GM21717 (cell line): ENCODE measurements at regions not wholly inside any gene's neighbourhood (a gene's known extent, or its start where the extent isn't known, plus 50 kb on each side); places are given as distances from the start of the nearest gene placed in this dataset.
"Not testable (repeated sequence)": the region's sequence is repeated elsewhere in the genome, so short reads cannot be mapped to it uniquely, and the experiment has no call there.

Experiments used
- ATAC-seq: cut with Tn5 transposase; IDR thresholded peaks from one replicate; pipeline ENCODE4 v1.9.1; 2021; ENCODE audit warnings: mild to moderate bottlenecking, moderate library complexity; ENCODE audit not compliant: unreplicated experiment

DNA sequence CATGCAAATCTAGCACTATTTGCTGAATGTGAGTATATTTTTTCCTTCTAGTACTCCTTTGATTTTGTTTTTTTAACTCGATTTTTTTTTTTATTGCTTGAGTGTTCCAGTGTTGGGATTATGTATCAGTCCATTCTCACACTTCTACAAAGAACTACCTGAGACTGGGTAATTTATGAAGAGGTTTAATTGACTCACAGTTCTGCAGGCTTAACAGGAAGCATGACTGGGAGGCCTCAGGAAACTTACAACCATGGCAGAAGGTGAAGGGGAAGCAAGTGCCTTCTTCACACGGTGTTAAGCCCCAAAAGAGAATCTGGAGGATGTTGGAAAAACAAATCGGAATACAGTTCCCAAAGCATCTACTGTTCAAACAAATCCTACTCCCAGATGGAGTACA lies 69.1 kb downstream of the ZNF518B start:
- not testable (repeated sequence) for ATAC-seq

DNA sequence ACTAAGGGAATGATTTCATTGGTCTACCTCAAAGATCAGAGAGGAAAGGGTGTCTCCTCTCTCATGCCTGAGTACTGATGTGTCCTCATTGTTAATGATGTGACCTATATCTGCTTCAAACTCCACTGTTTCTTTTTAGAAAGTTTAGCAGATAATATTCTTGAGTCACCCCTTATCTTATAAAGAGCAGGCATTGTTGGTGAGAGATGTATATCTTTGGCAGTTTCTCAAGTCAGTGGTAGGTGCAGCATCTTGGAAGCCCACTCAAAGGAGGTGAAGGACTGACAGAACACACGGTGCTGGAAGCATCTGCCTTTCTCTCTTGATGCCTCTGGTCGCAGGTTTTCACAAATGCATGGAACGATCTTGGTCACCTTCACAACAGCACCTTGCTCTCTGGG lies 71.2 kb downstream of the ZNF518B start:
- no peak for ATAC-seq

DNA sequence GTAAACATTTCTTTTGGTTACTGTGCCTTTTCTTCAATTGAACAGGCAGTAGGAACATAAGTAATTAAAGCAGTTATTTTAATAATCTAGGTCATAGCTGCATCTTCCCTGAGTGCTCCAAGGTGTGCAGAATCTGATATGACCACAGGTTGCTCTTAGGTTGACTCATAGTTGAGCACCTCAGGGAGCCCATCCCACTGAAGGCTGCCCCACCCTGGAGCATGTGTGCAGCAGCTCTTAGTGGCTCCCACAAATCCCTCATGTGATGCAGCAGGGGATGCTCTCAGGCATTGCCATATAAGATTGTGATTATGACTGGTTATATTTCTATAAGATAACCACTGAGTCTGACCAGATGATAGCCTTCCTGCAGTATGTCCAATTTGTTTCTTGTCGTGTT lies 72.3 kb downstream of the ZNF518B start:
- ATAC-seq = no peak

DNA sequence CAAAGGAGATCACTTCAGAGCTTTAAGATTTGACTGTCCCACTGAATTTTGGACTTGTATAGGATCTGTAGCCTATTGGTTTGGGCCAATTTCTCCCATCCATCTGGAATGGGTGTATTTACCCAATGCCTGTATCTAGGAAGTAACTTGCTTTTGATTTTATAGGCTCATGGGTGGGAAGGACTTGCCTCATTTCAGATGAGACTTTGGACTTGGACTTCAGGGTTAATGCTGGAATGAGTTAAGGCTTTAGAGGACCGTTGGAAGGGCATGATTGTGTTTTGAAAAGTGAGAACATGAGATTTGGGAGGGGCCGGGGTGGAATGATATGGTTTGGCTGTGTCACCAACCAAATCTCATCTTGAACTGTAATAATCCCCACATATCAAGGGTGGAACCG lies 73.8 kb downstream of the ZNF518B start:
- ATAC-seq = no peak

DNA sequence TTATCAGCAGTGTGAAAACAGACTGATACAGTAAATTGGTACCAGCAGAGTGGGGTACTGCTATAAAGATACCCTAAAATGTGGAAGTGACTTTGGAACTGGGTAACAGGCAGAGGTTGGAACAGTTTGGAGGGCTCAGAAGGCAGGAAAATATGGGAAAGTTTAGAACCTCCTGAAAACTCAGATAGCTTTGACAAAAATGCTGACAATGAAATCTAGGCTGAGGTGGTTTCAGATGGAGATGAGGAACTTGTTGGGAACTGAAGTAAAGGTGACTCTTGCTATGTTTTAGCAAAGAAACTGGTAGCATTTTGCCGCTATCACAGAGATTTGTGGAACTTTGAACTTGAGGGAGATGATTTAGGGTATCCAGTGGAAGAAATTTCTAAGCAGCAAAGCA lies 75.1 kb downstream of the ZNF518B start:
- ATAC-seq = not testable (repeated sequence)

DNA sequence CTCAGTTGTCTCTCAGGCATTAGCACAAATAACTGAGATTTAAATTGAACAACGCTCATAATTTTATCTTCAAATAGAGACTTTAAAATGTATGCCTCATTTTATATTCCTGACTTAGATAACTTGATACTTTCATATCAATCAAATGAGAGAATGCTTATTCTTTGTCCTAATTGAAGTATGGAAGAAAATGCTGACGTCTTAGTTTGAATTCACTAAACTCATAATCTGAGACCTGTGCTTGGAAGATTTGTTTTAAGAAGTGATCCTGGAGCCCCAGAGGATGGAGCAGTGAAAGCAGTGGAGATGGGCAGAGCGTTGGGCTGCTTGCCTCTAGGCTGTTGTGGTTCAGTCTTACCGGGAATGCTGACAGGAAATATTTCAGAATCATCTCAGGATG lies 76.1 kb downstream of the ZNF518B start:
- no peak for ATAC-seq

DNA sequence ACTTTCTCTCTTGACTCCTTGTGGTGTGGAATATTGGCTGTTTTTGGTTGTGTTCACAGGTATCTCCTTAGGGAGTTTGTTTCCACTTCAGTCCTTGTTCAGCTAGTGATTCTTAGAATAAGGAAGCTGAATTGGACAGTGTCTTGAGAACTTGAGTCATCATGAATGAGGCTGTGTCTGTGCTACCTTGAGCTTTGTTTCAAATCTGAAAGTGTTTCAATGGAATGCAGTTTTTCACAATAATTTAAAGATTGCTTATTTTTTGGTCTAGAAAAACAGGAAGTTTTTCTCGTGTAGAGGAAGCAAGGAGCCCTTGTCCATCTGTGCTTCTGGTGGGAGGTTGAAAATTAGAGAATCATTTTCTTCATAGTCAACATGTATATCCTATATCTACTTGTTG lies 76.5 kb downstream of the ZNF518B start:
- ATAC-seq = no peak

DNA sequence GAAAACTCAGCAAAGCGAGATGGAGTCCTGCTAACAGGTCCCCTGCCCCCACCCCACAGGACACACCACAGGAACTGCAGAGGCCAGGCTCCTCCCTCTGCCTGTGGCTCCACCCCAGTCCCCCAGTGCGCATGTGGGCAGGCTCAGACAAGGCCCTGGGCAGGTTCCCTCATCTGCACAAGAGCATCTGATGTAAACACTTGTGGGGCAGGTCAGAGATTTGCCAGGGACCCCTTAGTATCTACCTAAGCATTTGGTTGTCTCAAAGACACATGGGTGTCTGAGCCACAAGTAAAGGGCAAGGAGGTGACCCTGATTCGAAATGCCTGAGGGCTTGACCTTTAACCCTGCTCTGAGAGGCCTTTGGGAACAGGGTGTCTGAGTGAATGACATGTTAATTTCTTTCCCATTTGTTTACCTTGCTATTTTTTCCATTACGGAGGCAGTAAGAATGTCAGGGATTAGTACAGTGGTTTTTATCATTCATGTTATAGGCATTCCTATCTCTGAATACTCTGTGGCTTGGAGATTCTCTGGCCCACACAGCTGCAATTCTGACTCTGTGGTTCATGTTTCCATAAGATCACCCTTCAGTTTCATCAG lies 85.3 kb downstream of the ZNF518B start:
- no peak for ATAC-seq

DNA sequence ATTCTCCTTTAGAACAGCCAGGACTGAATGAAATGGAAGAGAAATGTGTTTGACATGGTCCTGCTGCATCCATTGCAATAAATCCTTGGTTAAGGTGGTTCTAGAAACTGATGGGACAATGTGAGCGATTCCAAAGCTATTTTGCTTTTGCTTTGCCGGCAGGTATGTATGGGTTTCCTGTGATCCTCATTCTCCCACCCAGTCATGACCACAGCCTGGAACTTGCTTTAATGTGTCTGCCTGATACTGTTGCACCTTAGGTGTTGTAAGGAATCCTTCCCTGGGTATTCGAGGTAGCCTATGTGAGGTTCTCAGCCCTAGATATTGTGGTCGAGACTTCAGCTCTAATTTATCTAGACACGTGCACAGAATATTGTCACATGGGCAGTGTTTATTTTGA lies 86.1 kb downstream of the ZNF518B start:
- no peak for ATAC-seq

DNA sequence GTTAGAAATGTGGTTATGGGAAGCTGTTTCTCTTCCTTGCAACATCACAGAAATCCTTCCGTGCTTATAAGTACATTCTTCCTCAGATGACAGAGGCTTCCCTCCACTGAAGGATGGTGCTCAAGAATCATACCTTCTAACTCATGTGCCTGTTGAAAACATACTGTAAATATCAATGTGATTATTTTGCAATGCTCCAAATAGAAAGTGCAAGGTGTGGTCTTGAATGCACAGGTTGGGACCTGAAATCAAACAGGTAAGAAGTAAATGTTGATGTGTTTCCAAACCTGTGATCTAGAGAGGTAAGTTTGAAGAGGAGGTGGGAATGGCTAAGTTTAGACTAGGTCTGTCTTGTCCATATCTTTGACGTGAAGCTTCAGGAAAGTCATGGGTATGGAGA lies 87.7 kb downstream of the ZNF518B start:
- ATAC-seq = no peak

DNA sequence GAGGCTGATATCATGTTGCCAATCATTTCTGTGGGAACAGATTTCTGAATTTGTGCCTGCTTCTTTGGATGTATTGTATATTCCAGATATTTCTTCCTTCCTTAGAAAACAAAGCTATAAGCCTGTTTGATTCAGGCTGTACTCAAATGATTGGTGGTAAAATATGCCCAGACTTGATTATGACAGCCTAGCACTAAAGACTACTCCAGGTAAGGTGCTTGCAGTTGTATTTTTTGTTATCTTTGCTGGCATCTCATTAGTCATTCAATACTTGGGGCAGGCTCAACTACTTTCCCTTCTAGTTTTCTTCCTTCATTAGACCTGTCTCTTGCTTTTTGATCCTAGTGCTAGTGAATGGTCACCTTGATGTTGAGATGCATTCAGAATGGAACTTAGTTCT lies 90.6 kb downstream of the ZNF518B start:
- ATAC-seq = no peak

DNA sequence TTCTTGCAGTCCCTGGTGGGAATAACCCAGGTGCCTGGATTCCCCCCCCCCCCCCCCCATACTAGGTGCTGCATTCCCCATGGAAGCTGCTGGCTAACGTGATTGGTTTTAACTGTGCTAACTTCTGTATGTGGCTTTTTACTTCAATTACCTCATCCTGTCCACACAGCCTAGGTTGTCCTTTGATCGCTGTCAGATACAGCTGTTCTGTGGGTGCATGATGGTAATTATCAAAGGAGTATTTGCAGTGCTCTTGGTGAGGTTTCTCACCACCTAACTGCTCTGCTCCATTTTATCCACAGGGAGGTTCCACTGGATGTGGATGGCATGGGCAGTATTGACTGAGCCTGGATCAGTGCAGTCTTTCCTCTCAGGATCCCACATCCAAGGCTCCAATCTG lies 93.0 kb downstream of the ZNF518B start:
- no peak for ATAC-seq

DNA sequence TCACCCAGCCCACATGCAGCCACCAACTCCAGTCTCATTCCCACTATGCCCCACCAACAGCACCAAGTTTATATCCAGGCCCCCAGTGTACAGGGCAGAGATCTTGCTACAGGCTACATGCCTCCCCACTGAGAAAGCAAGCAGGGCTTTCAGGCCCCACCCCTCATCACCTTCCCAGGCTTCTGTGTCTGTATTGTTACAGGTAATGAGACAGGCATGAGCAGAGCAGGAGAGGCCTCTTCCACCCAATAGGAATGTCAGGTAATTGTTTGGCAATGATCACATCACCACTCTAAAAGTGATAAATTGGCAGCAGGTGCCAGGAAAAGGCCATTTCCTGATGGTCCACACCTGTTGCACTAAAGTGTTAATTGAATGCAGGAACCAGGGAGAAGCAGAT lies 102.5 kb downstream of the ZNF518B start:
- no peak for ATAC-seq

DNA sequence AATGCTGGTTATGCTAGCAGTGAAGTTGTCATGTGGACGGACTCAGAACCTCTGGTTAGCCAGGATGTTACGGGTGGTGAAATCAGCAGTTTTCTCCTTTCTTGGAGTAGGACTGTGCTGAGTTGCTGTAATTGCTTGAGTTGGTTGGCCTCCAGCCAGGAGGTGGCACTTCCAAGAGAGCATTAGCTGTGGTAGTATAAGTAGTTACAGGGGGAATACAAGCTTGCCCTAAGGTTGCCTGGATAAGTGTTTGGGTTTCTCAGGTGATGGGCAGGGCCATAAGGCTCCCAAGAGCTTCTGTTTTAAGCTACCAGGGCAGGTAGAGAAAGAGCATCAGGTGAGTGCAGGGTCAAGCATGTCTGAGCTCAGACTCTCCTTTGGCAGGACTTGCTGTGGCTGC lies 103.0 kb downstream of the ZNF518B start:
- no peak for ATAC-seq

DNA sequence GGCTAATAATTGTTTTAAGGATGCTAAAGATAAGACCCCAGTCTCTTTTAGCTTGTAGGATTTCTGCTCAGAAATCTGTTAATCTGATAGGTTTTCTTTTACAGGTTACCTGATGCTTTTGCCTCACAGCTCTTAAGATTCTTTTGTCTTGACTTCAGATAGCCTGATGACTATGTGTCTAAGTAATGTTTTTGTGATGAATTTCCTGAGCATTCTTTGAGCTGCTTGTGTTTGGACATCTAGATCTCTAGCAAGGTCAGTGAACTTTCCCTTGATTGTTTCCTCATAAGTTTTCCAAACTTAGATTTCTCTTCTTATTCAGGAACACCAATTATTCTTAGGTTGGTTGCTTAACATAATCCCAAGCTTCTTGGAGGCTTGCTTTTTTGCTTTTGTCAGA lies 104.1 kb downstream of the ZNF518B start:
- ATAC-seq = no peak

DNA sequence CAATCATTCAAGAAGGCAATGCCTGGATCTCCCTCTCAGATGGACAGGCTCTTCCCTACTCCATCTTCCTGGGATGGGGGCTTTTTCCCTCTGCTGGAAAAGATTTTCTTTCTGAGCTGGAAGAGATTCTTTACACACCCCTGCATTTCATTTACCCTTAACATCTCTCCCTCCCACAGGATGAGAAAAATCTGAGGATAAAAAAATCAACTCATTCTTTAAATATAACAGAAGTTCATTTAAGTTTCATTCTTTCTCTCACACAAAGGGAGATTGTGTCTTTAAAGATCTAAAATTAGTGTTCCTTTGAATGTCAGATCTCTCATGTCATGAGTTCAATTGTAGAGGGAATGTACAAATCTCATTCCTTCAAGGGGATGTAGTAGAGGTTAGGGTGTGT lies 109.0 kb downstream of the ZNF518B start:
- ATAC-seq = no peak

DNA sequence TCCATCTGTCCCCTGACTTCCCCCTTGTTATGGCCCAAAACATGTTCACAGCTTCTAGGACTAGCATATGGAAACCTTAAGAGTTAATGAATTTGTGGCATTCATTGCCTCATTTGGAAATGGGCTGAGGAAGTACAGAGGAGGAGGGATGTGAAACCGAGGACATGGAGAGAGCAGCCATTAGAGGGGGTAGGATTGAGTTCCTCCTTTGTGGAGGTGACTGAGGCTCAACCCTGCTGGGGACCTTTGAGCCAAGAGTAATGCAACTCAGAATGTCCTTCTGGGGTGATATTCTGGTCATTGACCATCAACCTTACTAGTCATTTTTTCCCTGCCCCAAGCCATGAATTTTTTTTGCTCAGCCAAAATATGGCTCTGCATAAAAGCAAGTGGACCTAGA lies 109.4 kb downstream of the ZNF518B start:
- ATAC-seq = no peak

DNA sequence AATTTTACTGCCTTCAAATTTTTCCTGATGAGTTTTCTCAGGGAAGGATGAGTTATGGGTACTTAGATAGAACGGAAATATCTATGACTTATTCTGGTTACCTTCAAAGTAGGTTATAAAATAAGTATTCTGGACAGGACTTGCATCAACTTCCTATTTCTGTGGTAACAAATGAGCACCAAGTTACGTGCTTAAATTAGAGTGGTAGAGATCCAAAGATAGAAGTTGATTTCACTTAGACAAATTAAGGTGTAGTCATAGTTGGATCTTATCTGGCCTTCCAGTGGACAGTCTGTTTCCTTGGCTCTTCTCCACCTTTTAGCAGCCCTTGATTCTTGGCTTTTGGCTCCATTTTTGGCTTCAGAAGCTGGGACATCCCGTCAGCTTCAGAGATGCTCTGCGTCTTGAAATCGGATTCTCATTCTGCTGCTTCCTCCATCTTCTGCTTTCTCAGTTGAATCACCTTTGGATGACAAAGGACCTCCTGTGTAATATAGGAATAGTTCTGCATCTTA lies 109.9 kb downstream of the ZNF518B start:
- no peak for ATAC-seq

DNA sequence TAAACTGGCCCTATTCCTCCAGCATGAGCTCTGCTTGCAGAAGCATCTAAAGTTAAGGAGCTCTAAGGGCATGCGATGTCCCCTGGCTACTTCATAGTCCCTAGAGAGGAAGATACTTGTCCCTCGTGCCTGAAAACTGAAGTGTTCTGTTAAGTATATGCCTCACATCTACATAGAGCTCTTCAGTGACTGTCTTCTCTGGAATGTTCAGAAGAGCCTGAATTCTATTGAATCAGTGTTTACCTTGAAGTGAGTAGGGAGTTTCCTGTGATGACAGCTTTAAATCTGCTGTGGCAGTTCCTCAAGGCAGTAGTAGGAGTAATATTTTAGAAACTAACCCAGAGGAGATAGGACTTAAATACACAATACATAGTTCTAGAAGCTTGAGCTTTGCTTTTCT lies 111.2 kb downstream of the ZNF518B start:
- ATAC-seq = no peak

DNA sequence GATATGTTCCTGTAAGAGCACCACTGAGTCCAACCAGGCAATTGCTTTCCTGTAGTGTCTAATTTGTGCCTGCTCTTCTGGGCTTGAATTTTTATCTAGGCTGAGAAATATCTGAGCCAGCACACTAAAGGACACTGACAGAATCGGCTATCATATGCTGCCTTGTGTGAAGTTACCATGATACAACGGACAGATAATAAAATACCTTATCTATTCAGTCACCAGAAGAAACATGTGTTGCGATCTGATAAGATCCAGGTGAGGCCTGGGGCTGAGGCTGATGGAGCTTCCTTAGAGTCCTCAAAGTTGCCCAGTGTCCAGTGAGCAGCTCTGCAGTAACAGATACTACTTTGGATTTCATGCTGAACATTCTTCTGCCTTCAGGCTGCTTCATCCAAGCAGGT lies 111.8 kb downstream of the ZNF518B start:
- no peak for ATAC-seq

DNA sequence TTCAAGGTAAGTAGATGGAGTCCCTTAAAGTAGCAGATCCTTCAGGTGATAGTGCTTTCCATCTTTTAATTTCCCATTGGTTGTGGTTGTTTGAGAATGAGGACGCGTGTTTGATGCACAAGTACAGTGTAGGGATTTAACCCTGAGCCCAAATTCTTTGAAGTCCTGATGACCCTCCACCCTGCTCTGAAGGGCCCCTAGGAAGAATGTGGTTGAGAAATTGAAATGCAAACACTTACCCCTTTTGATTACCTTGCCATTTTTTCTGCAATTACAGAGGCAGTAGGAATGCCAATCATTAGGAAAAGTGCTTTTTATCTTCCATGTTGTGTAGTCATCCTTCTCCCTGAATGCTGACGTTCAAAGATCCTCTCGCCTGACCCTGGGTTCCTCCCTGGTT lies 112.4 kb downstream of the ZNF518B start:
- ATAC-seq = no peak

DNA sequence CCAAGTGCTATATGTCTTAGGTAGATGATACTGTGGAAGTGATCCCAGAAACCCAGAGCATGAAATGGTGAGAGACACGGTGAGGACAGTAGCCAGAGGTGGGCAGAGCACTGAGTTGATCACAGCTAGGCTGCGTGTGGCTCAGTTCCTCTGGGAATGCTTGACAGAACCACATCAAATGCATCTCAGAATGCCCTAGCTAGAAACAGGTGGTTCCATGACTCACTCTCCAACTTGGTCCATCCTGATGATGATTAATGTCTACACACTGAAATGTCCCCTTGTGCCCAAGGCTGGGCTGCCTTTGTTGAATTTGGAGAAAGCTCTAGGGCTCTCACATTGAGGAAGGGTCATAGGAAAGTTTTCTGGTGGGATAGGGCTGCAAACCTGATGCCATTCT lies 113.6 kb downstream of the ZNF518B start:
- ATAC-seq = no peak

DNA sequence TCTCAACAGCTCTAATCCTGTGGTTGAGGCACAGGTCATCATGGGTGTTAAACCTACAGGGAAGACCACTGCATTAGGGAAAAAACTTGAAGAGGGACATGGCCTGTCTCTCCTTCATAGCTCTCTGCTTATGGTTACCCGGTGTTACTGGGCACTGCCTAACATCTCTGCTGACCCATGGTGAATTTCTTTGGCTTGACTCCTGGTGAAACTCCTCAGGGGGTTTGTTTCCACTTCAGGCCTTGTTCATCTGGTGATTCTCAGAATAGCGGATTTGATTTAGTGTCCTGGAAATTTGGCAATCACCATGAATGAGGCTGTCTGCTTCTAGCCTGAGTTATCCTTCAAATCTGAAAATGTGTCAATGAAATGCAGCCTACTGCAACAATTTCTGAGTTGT lies 114.4 kb downstream of the ZNF518B start:
- ATAC-seq = no peak
